ENCODE measurements at regions not wholly inside any gene's neighbourhood (a gene's known extent, or its start where the extent isn't known, plus 50 kb on each side); places are given as distances from the start of the nearest gene placed in this dataset.

- no peaks in the 10 kb centered on the region for H3K4me1 ChIP-seq (ENCODE audit: control insufficient read depth, insufficient read depth, low read length)
- no peaks in the 10 kb centered on the region for H3K36me3 ChIP-seq (ENCODE audit: control insufficient read depth, insufficient read depth, low read length, severe bottlenecking)
- DNase-seq (ENCODE audit: low read depth): no peak
- no peaks in the 10 kb centered on the region for H3K9me3 ChIP-seq (ENCODE audit: control insufficient read depth, low read length)
- H3K4me3 ChIP-seq (ENCODE audit: low read length): no peak overlapping the region
- no peak overlapping the region for H3K9ac ChIP-seq (ENCODE audit: low read length)
- no peaks in the 10 kb centered on the region for H3K27me3 ChIP-seq (replicated peaks; ENCODE audit: control insufficient read depth, insufficient read depth, low read length)
These were observed 1613.2 kb upstream of the ACO1 start for GRCh38 chr9:30771163-30771708.

GRCh38 chr9:30771760-30772159 is 1612.7 kb upstream of the ACO1 start:
- H3K27me3 ChIP-seq (replicated peaks; ENCODE audit: control insufficient read depth, insufficient read depth, low read length): no peaks in the 10 kb centered on the region
- no peak for DNase-seq (ENCODE audit: low read depth)
- no peaks in the 10 kb centered on the region for H3K36me3 ChIP-seq (ENCODE audit: control insufficient read depth, insufficient read depth, low read length, severe bottlenecking)
- no peaks in the 10 kb centered on the region for H3K4me1 ChIP-seq (ENCODE audit: control insufficient read depth, insufficient read depth, low read length)
- H3K9ac ChIP-seq (ENCODE audit: low read length): no peak overlapping the region
- no peak overlapping the region for H3K4me3 ChIP-seq (ENCODE audit: low read length)
- no peaks in the 10 kb centered on the region for H3K9me3 ChIP-seq (ENCODE audit: control insufficient read depth, low read length)

- no peaks in the 10 kb centered on the region for H3K9me3 ChIP-seq (ENCODE audit: control insufficient read depth, low read length)
- no peak for DNase-seq (ENCODE audit: low read depth)
- H3K9ac ChIP-seq (ENCODE audit: low read length): no peak overlapping the region
- H3K4me3 ChIP-seq (ENCODE audit: low read length): no peak overlapping the region
- H3K27me3 ChIP-seq (replicated peaks; ENCODE audit: control insufficient read depth, insufficient read depth, low read length): no peaks in the 10 kb centered on the region
- no peaks in the 10 kb centered on the region for H3K4me1 ChIP-seq (ENCODE audit: control insufficient read depth, insufficient read depth, low read length)
- H3K36me3 ChIP-seq (ENCODE audit: control insufficient read depth, insufficient read depth, low read length, severe bottlenecking): no peaks in the 10 kb centered on the region
These were observed 1611.0 kb upstream of the ACO1 start for GRCh38 chr9:30773427-30773826.

GRCh38 chr9:30774326-30774725 is 1610.1 kb upstream of the ACO1 start:
- Histone ChIP-seq H3K4me1 (ENCODE audit: control insufficient read depth, insufficient read depth, low read length) (no peaks in the 10 kb centered on the region), H3K36me3 (ENCODE audit: control insufficient read depth, insufficient read depth, low read length, severe bottlenecking) (no peaks in the 10 kb centered on the region), H3K27me3 (replicated peaks; ENCODE audit: control insufficient read depth, insufficient read depth, low read length) (no peaks in the 10 kb centered on the region), H3K4me3 (ENCODE audit: low read length) (no peak overlapping the region), H3K9me3 (ENCODE audit: control insufficient read depth, low read length) (no peaks in the 10 kb centered on the region), H3K9ac (ENCODE audit: low read length) (no peak overlapping the region)
- no peak for DNase-seq (ENCODE audit: low read depth)

GRCh38 chr9:30775236-30775635 is 1609.2 kb upstream of the ACO1 start:
- Histone ChIP-seq H3K4me1 (ENCODE audit: control insufficient read depth, insufficient read depth, low read length) (no peaks in the 10 kb centered on the region), H3K4me3 (ENCODE audit: low read length) (no peak overlapping the region), H3K9ac (ENCODE audit: low read length) (no peak overlapping the region), H3K36me3 (ENCODE audit: control insufficient read depth, insufficient read depth, low read length, severe bottlenecking) (no peaks in the 10 kb centered on the region), H3K27me3 (replicated peaks; ENCODE audit: control insufficient read depth, insufficient read depth, low read length) (no peaks in the 10 kb centered on the region), H3K9me3 (ENCODE audit: control insufficient read depth, low read length) (no peaks in the 10 kb centered on the region)
- DNase-seq (ENCODE audit: low read depth): no peak

GRCh38 chr9:30796764-30797163 is 1587.7 kb upstream of the ACO1 start:
- H3K36me3 ChIP-seq (ENCODE audit: control insufficient read depth, insufficient read depth, low read length, severe bottlenecking): no peaks in the 10 kb centered on the region
- no peak overlapping the region for H3K4me3 ChIP-seq (ENCODE audit: low read length)
- no peaks in the 10 kb centered on the region for H3K4me1 ChIP-seq (ENCODE audit: control insufficient read depth, insufficient read depth, low read length)
- DNase-seq (ENCODE audit: low read depth): no peak
- H3K9me3 ChIP-seq (ENCODE audit: control insufficient read depth, low read length): peaks cover 4% of the 10 kb centered on the region
- H3K27me3 ChIP-seq (replicated peaks; ENCODE audit: control insufficient read depth, insufficient read depth, low read length): no peaks in the 10 kb centered on the region
- no peak overlapping the region for H3K9ac ChIP-seq (ENCODE audit: low read length)

- Histone ChIP-seq H3K36me3 (ENCODE audit: control insufficient read depth, insufficient read depth, low read length, severe bottlenecking) (no peaks in the 10 kb centered on the region), H3K4me1 (ENCODE audit: control insufficient read depth, insufficient read depth, low read length) (no peaks in the 10 kb centered on the region), H3K4me3 (ENCODE audit: low read length) (no peak overlapping the region), H3K27me3 (replicated peaks; ENCODE audit: control insufficient read depth, insufficient read depth, low read length) (no peaks in the 10 kb centered on the region), H3K9ac (ENCODE audit: low read length) (no peak overlapping the region), H3K9me3 (ENCODE audit: control insufficient read depth, low read length) (peaks cover 4% of the 10 kb centered on the region)
- no peak for DNase-seq (ENCODE audit: low read depth)
These were observed 1584.8 kb upstream of the ACO1 start for GRCh38 chr9:30799527-30800101.

GRCh38 chr9:30800421-30800820 is 1584.0 kb upstream of the ACO1 start:
- Histone ChIP-seq H3K9ac (ENCODE audit: low read length) (no peak overlapping the region), H3K4me1 (ENCODE audit: control insufficient read depth, insufficient read depth, low read length) (no peaks in the 10 kb centered on the region), H3K27me3 (replicated peaks; ENCODE audit: control insufficient read depth, insufficient read depth, low read length) (no peaks in the 10 kb centered on the region), H3K4me3 (ENCODE audit: low read length) (no peak overlapping the region), H3K9me3 (ENCODE audit: control insufficient read depth, low read length) (peaks cover 4% of the 10 kb centered on the region), H3K36me3 (ENCODE audit: control insufficient read depth, insufficient read depth, low read length, severe bottlenecking) (no peaks in the 10 kb centered on the region)
- no peak for DNase-seq (ENCODE audit: low read depth)

GRCh38 chr9:30812821-30813220 is 1571.6 kb upstream of the ACO1 start:
- H3K9me3 ChIP-seq (ENCODE audit: control insufficient read depth, low read length): no peaks in the 10 kb centered on the region
- no peak overlapping the region for H3K9ac ChIP-seq (ENCODE audit: low read length)
- no peak overlapping the region for H3K4me3 ChIP-seq (ENCODE audit: low read length)
- no peaks in the 10 kb centered on the region for H3K27me3 ChIP-seq (replicated peaks; ENCODE audit: control insufficient read depth, insufficient read depth, low read length)
- H3K4me1 ChIP-seq (ENCODE audit: control insufficient read depth, insufficient read depth, low read length): no peaks in the 10 kb centered on the region
- H3K36me3 ChIP-seq (ENCODE audit: control insufficient read depth, insufficient read depth, low read length, severe bottlenecking): no peaks in the 10 kb centered on the region
- no peak for DNase-seq (ENCODE audit: low read depth)

- H3K27me3 ChIP-seq (replicated peaks; ENCODE audit: control insufficient read depth, insufficient read depth, low read length): no peaks in the 10 kb centered on the region
- H3K4me1 ChIP-seq (ENCODE audit: control insufficient read depth, insufficient read depth, low read length): no peaks in the 10 kb centered on the region
- no peaks in the 10 kb centered on the region for H3K36me3 ChIP-seq (ENCODE audit: control insufficient read depth, insufficient read depth, low read length, severe bottlenecking)
- H3K9me3 ChIP-seq (ENCODE audit: control insufficient read depth, low read length): no peaks in the 10 kb centered on the region
- no peak overlapping the region for H3K4me3 ChIP-seq (ENCODE audit: low read length)
- no peak overlapping the region for H3K9ac ChIP-seq (ENCODE audit: low read length)
- DNase-seq (ENCODE audit: low read depth): no peak
These were observed 1568.9 kb upstream of the ACO1 start for GRCh38 chr9:30815585-30815984.

- H3K36me3 ChIP-seq (ENCODE audit: control insufficient read depth, insufficient read depth, low read length, severe bottlenecking): no peaks in the 10 kb centered on the region
- no peaks in the 10 kb centered on the region for H3K27me3 ChIP-seq (replicated peaks; ENCODE audit: control insufficient read depth, insufficient read depth, low read length)
- no peak overlapping the region for H3K9ac ChIP-seq (ENCODE audit: low read length)
- H3K9me3 ChIP-seq (ENCODE audit: control insufficient read depth, low read length): no peaks in the 10 kb centered on the region
- DNase-seq (ENCODE audit: low read depth): no peak
- H3K4me3 ChIP-seq (ENCODE audit: low read length): no peak overlapping the region
- H3K4me1 ChIP-seq (ENCODE audit: control insufficient read depth, insufficient read depth, low read length): no peaks in the 10 kb centered on the region
These were observed 1539.3 kb upstream of the ACO1 start for GRCh38 chr9:30845136-30845535.

- Histone ChIP-seq H3K36me3 (ENCODE audit: control insufficient read depth, insufficient read depth, low read length, severe bottlenecking) (no peaks in the 10 kb centered on the region), H3K9ac (ENCODE audit: low read length) (no peak overlapping the region), H3K27me3 (replicated peaks; ENCODE audit: control insufficient read depth, insufficient read depth, low read length) (no peaks in the 10 kb centered on the region), H3K4me3 (ENCODE audit: low read length) (no peak overlapping the region), H3K4me1 (ENCODE audit: control insufficient read depth, insufficient read depth, low read length) (no peaks in the 10 kb centered on the region), H3K9me3 (ENCODE audit: control insufficient read depth, low read length) (peaks cover 4% of the 10 kb centered on the region)
- no peak for DNase-seq (ENCODE audit: low read depth)
These were observed 1537.8 kb upstream of the ACO1 start for GRCh38 chr9:30846651-30847050.

Measured in adipocyte (in vitro differentiated cells).